Testis (tissue), 2 donors: ENCODE measurements at regions not wholly inside any gene's neighbourhood (a gene's known extent, or its start where the extent isn't known, plus 50 kb on each side); places are given as distances from the start of the nearest gene placed in this dataset.

Experiments
- POLR2A ChIP-seq: fragments of 450-650 bp; IDR thresholded peaks from one replicate; pipeline ENCODE4 v1.6.1; 2017; ENCODE audit warnings: antibody characterized with exemption, mild to moderate bottlenecking, moderate library complexity
- TF ChIP-seq, protein P1 (sequence below), 3 experiments: fragments of 450-650 bp in 2 of 3; fragments of 200-600 bp in 1 of 3; sonication (generic) in 1 of 3; IDR thresholded peaks; one replicate each; pipeline ENCODE4 v1.5.1; 2016 to 2019; ENCODE audit warnings: antibody characterized with exemption in 3 of 3, mild to moderate bottlenecking in 2 of 3, moderate library complexity in 1 of 3

GRCh38 chr5:164051745-164052144 is 546.3 kb downstream of the MAT2B start:
- TF ChIP-seq, protein P1, sequence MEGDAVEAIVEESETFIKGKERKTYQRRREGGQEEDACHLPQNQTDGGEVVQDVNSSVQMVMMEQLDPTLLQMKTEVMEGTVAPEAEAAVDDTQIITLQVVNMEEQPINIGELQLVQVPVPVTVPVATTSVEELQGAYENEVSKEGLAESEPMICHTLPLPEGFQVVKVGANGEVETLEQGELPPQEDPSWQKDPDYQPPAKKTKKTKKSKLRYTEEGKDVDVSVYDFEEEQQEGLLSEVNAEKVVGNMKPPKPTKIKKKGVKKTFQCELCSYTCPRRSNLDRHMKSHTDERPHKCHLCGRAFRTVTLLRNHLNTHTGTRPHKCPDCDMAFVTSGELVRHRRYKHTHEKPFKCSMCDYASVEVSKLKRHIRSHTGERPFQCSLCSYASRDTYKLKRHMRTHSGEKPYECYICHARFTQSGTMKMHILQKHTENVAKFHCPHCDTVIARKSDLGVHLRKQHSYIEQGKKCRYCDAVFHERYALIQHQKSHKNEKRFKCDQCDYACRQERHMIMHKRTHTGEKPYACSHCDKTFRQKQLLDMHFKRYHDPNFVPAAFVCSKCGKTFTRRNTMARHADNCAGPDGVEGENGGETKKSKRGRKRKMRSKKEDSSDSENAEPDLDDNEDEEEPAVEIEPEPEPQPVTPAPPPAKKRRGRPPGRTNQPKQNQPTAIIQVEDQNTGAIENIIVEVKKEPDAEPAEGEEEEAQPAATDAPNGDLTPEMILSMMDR (IDR thresholded peaks at IDR 0.05) = no peak
- no peak for TF ChIP-seq POLR2A
